ENCODE measurements at regions not wholly inside any gene's neighbourhood (a gene's known extent, or its start where the extent isn't known, plus 50 kb on each side); places are given as distances from the start of the nearest gene placed in this dataset.

DNA sequence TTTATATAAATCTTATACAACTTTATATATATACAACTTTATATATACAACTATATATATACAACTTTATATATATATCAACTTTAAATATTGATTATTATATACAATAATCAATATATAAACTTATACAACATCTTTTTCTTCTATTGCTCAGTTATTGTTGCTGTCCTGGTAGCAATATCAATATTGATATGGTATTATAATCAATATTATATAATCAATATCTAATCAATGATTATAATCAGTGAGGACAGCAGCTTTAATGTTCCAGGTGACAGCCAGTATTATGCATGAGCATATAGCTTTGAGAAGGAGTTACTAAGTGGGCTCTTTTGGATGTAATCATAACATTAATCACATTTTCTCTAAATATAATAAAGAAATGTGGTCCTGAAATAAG lies 242.3 kb upstream of the SOX11 start:
- intact Hi-C loops (cut with DNase I; ENCODE audit: low total_unique reads) = loop anchor here (5.0 kb wide), 1 partner anchor 1137 kb away; no protein-coding TSS in a partner anchor
- no peak for DNase-seq (ENCODE audit: low spot score in 2 of 2)
- H3K9me3 ChIP-seq = no peaks in the 10 kb centered on the region
- TF ChIP-seq, protein P1, sequence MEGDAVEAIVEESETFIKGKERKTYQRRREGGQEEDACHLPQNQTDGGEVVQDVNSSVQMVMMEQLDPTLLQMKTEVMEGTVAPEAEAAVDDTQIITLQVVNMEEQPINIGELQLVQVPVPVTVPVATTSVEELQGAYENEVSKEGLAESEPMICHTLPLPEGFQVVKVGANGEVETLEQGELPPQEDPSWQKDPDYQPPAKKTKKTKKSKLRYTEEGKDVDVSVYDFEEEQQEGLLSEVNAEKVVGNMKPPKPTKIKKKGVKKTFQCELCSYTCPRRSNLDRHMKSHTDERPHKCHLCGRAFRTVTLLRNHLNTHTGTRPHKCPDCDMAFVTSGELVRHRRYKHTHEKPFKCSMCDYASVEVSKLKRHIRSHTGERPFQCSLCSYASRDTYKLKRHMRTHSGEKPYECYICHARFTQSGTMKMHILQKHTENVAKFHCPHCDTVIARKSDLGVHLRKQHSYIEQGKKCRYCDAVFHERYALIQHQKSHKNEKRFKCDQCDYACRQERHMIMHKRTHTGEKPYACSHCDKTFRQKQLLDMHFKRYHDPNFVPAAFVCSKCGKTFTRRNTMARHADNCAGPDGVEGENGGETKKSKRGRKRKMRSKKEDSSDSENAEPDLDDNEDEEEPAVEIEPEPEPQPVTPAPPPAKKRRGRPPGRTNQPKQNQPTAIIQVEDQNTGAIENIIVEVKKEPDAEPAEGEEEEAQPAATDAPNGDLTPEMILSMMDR (IDR thresholded peaks at IDR 0.05) = no peak
- TF ChIP-seq POLR2A (IDR thresholded peaks at IDR 0.05) = no peak
- TF ChIP-seq POLR2AphosphoS5 (IDR thresholded peaks at IDR 0.05) = no peak
- no peaks in the 10 kb centered on the region for H3K4me1 ChIP-seq
- H3K27me3 ChIP-seq = no peaks in the 10 kb centered on the region
- no peak overlapping the region for H3K27ac ChIP-seq
- H3K4me3 ChIP-seq = no peak overlapping the region
- H3K36me3 ChIP-seq = no peaks in the 10 kb centered on the region

DNA sequence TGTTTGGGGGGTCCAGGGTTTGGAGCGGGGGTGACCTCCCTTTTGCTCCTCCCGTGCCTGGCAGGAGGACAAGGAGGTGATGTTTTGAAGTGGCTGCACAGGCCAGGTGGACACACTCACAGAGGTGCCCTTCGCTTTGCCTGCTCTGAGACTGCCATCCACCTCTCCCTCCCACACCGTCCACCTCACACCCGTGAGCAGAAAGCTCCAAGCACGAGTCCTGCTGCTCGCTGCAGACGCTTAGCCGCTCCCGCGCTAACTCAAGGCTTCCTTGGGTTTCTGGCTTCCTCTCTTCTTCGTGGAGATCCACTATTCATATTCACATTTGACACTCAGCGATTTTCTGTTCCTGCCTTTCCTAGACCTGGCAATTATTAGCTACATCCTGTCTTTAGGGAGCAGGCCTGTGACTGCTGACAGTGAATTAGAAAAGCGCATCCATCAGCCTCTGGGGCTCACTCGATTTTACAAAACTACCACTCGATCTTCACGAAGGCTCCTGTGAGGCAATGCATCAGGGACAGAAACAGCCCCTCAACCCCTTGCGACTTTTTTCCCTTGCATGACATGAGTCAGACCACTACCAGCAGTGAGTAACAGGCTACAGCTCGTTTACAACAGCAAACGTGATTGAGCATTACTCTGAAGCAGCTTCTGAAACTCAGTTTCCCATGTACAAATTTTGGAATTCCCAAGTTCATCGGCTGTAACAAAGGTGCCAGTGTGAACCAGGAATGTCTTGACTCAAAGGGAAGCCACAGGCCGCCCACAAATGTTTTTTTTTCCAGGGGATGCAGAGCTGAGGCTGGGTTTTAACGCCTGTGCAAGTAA lies 238.7 kb upstream of the SOX11 start:
- H3K4me1 ChIP-seq = no peaks in the 10 kb centered on the region
- no peaks in the 10 kb centered on the region for H3K36me3 ChIP-seq
- H3K27ac ChIP-seq = no peak overlapping the region
- no peaks in the 10 kb centered on the region for H3K9me3 ChIP-seq
- intact Hi-C loops (cut with DNase I; ENCODE audit: low total_unique reads) = loop anchor here (5.0 kb wide), 1 partner anchor 1134 kb away; no protein-coding TSS in a partner anchor
- H3K4me3 ChIP-seq = no peak overlapping the region
- H3K27me3 ChIP-seq = no peaks in the 10 kb centered on the region
- TF ChIP-seq, protein P1 (IDR thresholded peaks at IDR 0.05) = no peak
- TF ChIP-seq POLR2AphosphoS5 (IDR thresholded peaks at IDR 0.05) (no peak), POLR2A (IDR thresholded peaks at IDR 0.05) (no peak)
- DNase-seq (ENCODE audit: low spot score in 2 of 2) = no peak

DNA sequence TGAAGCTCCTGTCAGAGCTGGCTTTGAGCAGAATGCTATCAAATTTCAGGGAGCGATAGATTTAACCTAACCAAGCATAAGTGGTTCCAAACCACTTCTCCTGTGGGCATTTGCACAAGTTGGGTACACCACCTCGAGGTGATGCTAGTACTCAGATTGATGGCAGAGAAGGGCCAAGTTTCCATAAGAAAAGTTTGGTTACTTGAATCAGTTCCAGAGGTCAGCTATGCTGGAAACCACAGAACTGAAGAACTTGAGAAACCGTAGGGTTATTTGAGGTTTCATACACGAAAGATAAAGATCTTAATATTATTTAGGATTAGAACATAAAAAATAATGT lies 238.2 kb upstream of the SOX11 start:
- Histone ChIP-seq H3K36me3 (no peaks in the 10 kb centered on the region), H3K27me3 (no peaks in the 10 kb centered on the region), H3K4me3 (no peak overlapping the region), H3K27ac (no peak overlapping the region), H3K9me3 (no peaks in the 10 kb centered on the region), H3K4me1 (no peaks in the 10 kb centered on the region)
- intact Hi-C loops (cut with DNase I; ENCODE audit: low total_unique reads) = loop anchor here (5.0 kb wide), 1 partner anchor 1133 kb away; no protein-coding TSS in a partner anchor
- TF ChIP-seq POLR2A (IDR thresholded peaks at IDR 0.05) (no peak), POLR2AphosphoS5 (IDR thresholded peaks at IDR 0.05) (no peak)
- TF ChIP-seq, protein P1 (IDR thresholded peaks at IDR 0.05) = no peak
- DNase-seq (ENCODE audit: low spot score in 2 of 2) = no peak

DNA sequence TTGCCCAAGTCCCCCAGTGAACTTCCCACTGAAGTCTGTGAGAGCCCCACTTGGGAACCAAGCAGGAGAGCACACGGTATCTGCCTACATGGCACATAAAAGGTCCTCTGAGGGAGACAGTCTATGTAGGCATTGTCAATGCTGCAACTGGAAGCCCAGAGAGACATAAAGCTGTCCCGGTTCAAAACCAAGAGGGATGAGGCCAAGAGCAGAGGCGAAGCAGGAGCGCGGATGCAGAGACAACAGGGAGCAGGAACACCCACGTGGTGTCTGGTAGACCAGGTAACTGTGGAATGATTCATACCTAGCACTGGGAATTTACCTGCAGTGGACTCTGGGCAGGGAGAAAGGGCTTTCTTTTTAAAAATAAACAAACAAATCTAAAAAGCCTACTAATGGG lies 233.1 kb upstream of the SOX11 start:
- Histone ChIP-seq H3K4me3 (no peak overlapping the region), H3K9me3 (no peaks in the 10 kb centered on the region), H3K27ac (no peak overlapping the region), H3K36me3 (no peaks in the 10 kb centered on the region), H3K27me3 (no peaks in the 10 kb centered on the region), H3K4me1 (no peaks in the 10 kb centered on the region)
- intact Hi-C loops (cut with DNase I; ENCODE audit: low total_unique reads) = no loop called here
- TF ChIP-seq POLR2AphosphoS5 (IDR thresholded peaks at IDR 0.05) (no peak), POLR2A (IDR thresholded peaks at IDR 0.05) (no peak)
- TF ChIP-seq, protein P1 (IDR thresholded peaks at IDR 0.05) = no peak
- DNase-seq (ENCODE audit: low spot score in 2 of 2) = no peak

DNA sequence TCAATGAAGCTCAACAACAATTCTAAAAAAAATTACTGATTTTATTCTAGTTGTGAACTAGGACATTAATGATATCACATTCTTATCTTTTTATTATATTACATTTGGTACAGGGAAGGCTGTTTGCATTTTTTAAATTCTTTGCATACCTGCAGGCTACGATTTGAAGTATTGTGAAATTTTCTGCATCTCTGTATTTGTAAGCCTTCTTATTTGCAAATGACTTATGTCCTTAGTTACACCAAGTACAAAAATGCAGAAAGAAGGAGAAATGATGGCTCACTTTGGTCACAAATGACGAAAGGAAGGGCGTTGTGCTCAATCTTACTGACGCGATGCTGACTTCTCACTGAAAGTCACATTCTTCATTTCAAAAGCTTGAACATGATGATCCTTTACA lies 227.5 kb upstream of the SOX11 start:
- Histone ChIP-seq H3K4me3 (no peak overlapping the region), H3K36me3 (no peaks in the 10 kb centered on the region)

More for the DNA sequence above, 227.5 kb upstream of the SOX11 start:
- intact Hi-C loops (cut with DNase I; ENCODE audit: low total_unique reads) = no loop called here
- no peak for DNase-seq (ENCODE audit: low spot score in 2 of 2)
- Histone ChIP-seq H3K9me3 (no peaks in the 10 kb centered on the region), H3K4me1 (no peaks in the 10 kb centered on the region), H3K27ac (no peak overlapping the region), H3K27me3 (no peaks in the 10 kb centered on the region)
- no peak for TF ChIP-seq POLR2AphosphoS5 (IDR thresholded peaks at IDR 0.05)
- no peak for TF ChIP-seq POLR2A (IDR thresholded peaks at IDR 0.05)
- TF ChIP-seq, protein P1 (IDR thresholded peaks at IDR 0.05) = no peak

Measured in breast epithelium (tissue), 4 donors.